ENCODE measurements at regions not wholly inside any gene's neighbourhood (a gene's known extent, or its start where the extent isn't known, plus 50 kb on each side); places are given as distances from the start of the nearest gene placed in this dataset.

DNA sequence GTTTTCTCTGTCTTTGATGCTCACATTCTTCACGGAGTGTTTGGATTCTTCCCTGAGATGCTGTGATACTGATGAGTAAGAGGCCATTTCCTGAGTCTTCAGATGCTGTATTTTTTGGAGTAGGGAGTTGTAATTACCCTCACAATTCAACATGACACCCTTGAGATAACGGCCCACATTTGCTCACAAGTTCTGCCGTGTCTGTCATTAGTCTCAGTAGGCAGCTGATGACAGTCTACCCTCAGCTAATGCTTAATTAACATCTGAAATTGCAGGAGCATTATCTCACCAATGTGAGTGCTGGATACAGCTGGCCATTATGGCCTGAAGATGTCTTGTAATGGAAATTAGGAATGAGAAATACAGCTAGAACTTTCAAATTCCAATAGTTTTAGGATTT, 307.1 kb upstream of the ADCY2 start:
- H3K4me3 ChIP-seq (ENCODE audit: insufficient read depth, low read depth, low read length): no peak overlapping the region
- BruUV-seq (replicated peaks): no TSS peak
- H3K79me1 ChIP-seq (ENCODE audit: low read depth in 1 of 2, low read length in 2 of 2): no peaks in the 10 kb centered on the region
- H4K5ac ChIP-seq (ENCODE audit: low read depth, low read length): no peak overlapping the region
- no peak overlapping the region for H2BK5ac ChIP-seq (ENCODE audit: low read depth, low read length, poor library complexity, severe bottlenecking)
- no peak overlapping the region for H2BK15ac ChIP-seq (ENCODE audit: low read depth, low read length)
- no peaks in the 10 kb centered on the region for H4K20me1 ChIP-seq (ENCODE audit: insufficient read depth, low read length)
- no peak overlapping the region for H4K91ac ChIP-seq (ENCODE audit: insufficient read depth, low read depth, low read length)
- dilution Hi-C loops (cut with HindIII; ENCODE audit: low sequenced_read_pairs, unreplicated experiment) (no loop called here), in situ Hi-C loops (cut with MboI; ENCODE audit: low sequenced_read_pairs) (no loop called here), intact Hi-C loops (cut with micrococcal nuclease) (no loop called here)
- no peak overlapping the region for H2AK9ac ChIP-seq (replicated peaks; ENCODE audit: low read depth, low read length, poor library complexity)
- H3K56ac ChIP-seq (ENCODE audit: extremely low read depth, insufficient read depth, low read length): no peak overlapping the region
- TF ChIP-seq BHLHE40 (IDR thresholded peaks at IDR 0.05; ENCODE audit: low read depth, low read length): no peak
- TF ChIP-seq, protein P1, sequence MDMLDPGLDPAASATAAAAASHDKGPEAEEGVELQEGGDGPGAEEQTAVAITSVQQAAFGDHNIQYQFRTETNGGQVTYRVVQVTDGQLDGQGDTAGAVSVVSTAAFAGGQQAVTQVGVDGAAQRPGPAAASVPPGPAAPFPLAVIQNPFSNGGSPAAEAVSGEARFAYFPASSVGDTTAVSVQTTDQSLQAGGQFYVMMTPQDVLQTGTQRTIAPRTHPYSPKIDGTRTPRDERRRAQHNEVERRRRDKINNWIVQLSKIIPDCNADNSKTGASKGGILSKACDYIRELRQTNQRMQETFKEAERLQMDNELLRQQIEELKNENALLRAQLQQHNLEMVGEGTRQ (IDR thresholded peaks at IDR 0.05; ENCODE audit: low read depth, low read length): no peak
- TF ChIP-seq, protein P2, sequence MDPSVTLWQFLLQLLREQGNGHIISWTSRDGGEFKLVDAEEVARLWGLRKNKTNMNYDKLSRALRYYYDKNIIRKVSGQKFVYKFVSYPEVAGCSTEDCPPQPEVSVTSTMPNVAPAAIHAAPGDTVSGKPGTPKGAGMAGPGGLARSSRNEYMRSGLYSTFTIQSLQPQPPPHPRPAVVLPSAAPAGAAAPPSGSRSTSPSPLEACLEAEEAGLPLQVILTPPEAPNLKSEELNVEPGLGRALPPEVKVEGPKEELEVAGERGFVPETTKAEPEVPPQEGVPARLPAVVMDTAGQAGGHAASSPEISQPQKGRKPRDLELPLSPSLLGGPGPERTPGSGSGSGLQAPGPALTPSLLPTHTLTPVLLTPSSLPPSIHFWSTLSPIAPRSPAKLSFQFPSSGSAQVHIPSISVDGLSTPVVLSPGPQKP (IDR thresholded peaks at IDR 0.05; ENCODE audit: borderline replicate concordance, low read depth, low read length): no peak
- ATAC-seq (ENCODE audit: low read depth): no peak
- H4K8ac ChIP-seq (ENCODE audit: low read depth in 2 of 2, low read length in 2 of 2): no peak overlapping the region
- no peak overlapping the region for H3K23ac ChIP-seq (ENCODE audit: low read depth, low read length)
- no peak overlapping the region for H3K18ac ChIP-seq (ENCODE audit: low read depth, low read length)
- H3K9ac ChIP-seq (ENCODE audit: low read depth, low read length): no peak overlapping the region
- peaks cover 21% of the 10 kb centered on the region for H3K9me3 ChIP-seq (ENCODE audit: control insufficient read depth, insufficient read depth, low read length)
- H3K9me1 ChIP-seq (ENCODE audit: insufficient read depth, low read length): no peaks in the 10 kb centered on the region
- no peaks in the 10 kb centered on the region for H3K27me3 ChIP-seq (ENCODE audit: control insufficient read depth, insufficient read depth, low read length)
- CTCF ChIA-PET: no interaction called here
- DNase-seq: no peak
- no CpG with 5 or more reads among the region's 3 CpGs for WGBS, 2 experiments (ENCODE audit: extremely low coverage in 2 of 2, insufficient read length in 1 of 2)
- H2AK5ac ChIP-seq (ENCODE audit: low read depth, low read length): no peak overlapping the region
- no peak overlapping the region for H2AFZ ChIP-seq (replicated peaks; ENCODE audit: low read length, poor library complexity)
- no peak overlapping the region for H3K4me2 ChIP-seq (ENCODE audit: low read depth, low read length)
- H3K36me3 ChIP-seq (ENCODE audit: control insufficient read depth, insufficient read depth, low read length): no peaks in the 10 kb centered on the region
- no peak overlapping the region for H2BK20ac ChIP-seq (ENCODE audit: low read depth, low read length)
- no peak overlapping the region for H3K14ac ChIP-seq (replicated peaks; ENCODE audit: low read depth, low read length)
- H3K4ac ChIP-seq (ENCODE audit: low read depth, low read length): no peak overlapping the region
- POLR2A ChIA-PET (ENCODE audit: unreplicated experiment): no interaction called here
- no peak overlapping the region for H3K27ac ChIP-seq (ENCODE audit: insufficient read depth, low read length)
- no peaks in the 10 kb centered on the region for H3K4me1 ChIP-seq (ENCODE audit: control insufficient read depth, insufficient read depth, low read length)
- no peak overlapping the region for H2BK120ac ChIP-seq (ENCODE audit: low read depth, low read length)

All from IMR-90 (cell line).